ENCODE measurements at regions not wholly inside any gene's neighbourhood (a gene's known extent, or its start where the extent isn't known, plus 50 kb on each side); places are given as distances from the start of the nearest gene placed in this dataset.

- no peak for TF ChIP-seq CTCF (IDR thresholded peaks at IDR 0.05)
- TF ChIP-seq POLR2A (IDR thresholded peaks at IDR 0.05): no peak
Observed at GRCh38 chr2:120541553-120541932, 194.1 kb upstream of the GLI2 start.

Data from heart left ventricle (tissue), 13 donors.